OCI-LY7 (cell line): ENCODE measurements at regions not wholly inside any gene's neighbourhood (a gene's known extent, or its start where the extent isn't known, plus 50 kb on each side); places are given as distances from the start of the nearest gene placed in this dataset.

Experiments used
- CTCF ChIP-seq: fragments of 200-600 bp; sonication (generic); conservative IDR thresholded peaks from 2 replicates; pipeline ENCODE4 v1.5.1; 2014; ENCODE audit warnings: mild to moderate bottlenecking, antibody characterized with exemption, low read length, moderate library complexity, mixed read lengths
- EZH2phosphoT487 ChIP-seq: fragments of 200-600 bp; sonication (generic); IDR thresholded peaks from 2 replicates; pipeline ENCODE4 v1.6.1; 2018; ENCODE audit warnings: low read depth, borderline replicate concordance, mild to moderate bottlenecking, mixed run types, antibody characterized with exemption, low read length, moderate library complexity, mixed read lengths

DNA sequence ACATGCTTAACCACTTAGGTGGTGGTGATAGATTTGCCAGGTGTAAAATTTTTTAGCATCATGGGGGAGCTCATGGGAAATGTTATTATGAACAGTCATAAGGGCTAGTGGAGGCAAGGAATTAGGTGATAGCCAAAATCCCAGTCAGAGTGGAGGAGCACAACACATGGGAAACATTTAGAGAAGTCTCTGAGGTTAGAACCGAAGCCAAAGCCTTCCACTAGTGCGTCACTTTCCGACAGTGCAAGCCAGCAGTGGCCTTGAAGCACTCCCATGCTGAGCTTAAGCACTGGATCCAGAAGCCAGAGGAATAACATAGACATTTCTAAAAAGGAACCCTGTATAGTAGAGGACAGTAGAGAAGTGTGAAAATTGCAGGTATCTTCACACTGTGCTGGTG is 101.5 kb upstream of the SNX2 start:
- TF ChIP-seq CTCF (no peak), EZH2phosphoT487 (no peak)
